ENCODE measurements at regions not wholly inside any gene's neighbourhood (a gene's known extent, or its start where the extent isn't known, plus 50 kb on each side); places are given as distances from the start of the nearest gene placed in this dataset.

- TF ChIP-seq CTCF (IDR thresholded peaks at IDR 0.05; ENCODE audit: insufficient read depth, low read depth, low read length): no peak
- no peak overlapping the region for H3K4me3 ChIP-seq (ENCODE audit: low read depth, low read length)
Observed at GRCh38 chr2:117087535-117088291, 726.8 kb upstream of the DDX18 start.

GRCh38 chr2:117091041-117091837 lies 723.3 kb upstream of the DDX18 start:
- no peak for TF ChIP-seq CTCF (IDR thresholded peaks at IDR 0.05; ENCODE audit: insufficient read depth, low read depth, low read length)
- no peak for DNase-seq (ENCODE audit: low read depth)
- no peak overlapping the region for H3K4me3 ChIP-seq (ENCODE audit: low read depth, low read length)

More at GRCh38 chr2:117087535-117088291, 726.8 kb upstream of the DDX18 start:
- DNase-seq (ENCODE audit: low read depth): no peak

GRCh38 chr2:117101613-117102012 lies 712.9 kb upstream of the DDX18 start:
- no peak for DNase-seq (ENCODE audit: low read depth)
- H3K4me3 ChIP-seq (ENCODE audit: low read depth, low read length): no peak overlapping the region
- TF ChIP-seq CTCF (IDR thresholded peaks at IDR 0.05; ENCODE audit: insufficient read depth, low read depth, low read length): no peak

DNA sequence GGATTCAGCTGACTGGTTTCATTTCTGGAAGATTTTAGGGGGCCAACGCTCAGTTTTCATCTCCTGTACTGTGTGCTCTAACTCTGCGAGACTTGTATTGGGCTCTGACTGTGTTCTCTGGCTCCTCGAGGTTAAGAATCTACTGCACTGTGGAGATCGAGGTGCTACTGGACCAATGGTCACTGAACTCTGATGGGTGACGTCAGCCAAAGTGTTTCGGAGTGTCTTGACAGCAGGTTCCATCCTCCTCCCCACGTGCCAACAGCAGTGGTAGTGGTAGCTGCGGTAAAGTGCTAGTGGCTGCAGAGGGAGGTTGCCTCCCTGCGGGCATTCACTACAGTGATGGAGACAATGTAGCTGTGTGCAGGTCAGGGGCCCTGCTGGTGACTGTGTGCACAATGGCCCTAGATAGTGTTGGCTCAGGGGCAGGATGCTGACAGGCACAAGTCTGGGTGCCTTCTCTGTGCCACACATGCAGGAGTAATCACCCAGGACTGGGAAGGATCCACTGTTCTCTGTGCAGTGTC lies 705.7 kb upstream of the DDX18 start:
- no peak overlapping the region for H3K4me3 ChIP-seq (ENCODE audit: low read depth, low read length)
- no peak for DNase-seq (ENCODE audit: low read depth)
- no peak for TF ChIP-seq CTCF (IDR thresholded peaks at IDR 0.05; ENCODE audit: insufficient read depth, low read depth, low read length)

GRCh38 chr2:117118994-117119393 lies 695.5 kb upstream of the DDX18 start:
- no peak for TF ChIP-seq CTCF (IDR thresholded peaks at IDR 0.05; ENCODE audit: insufficient read depth, low read depth, low read length)
- DNase-seq (ENCODE audit: low read depth): no peak
- no peak overlapping the region for H3K4me3 ChIP-seq (ENCODE audit: low read depth, low read length)

DNA sequence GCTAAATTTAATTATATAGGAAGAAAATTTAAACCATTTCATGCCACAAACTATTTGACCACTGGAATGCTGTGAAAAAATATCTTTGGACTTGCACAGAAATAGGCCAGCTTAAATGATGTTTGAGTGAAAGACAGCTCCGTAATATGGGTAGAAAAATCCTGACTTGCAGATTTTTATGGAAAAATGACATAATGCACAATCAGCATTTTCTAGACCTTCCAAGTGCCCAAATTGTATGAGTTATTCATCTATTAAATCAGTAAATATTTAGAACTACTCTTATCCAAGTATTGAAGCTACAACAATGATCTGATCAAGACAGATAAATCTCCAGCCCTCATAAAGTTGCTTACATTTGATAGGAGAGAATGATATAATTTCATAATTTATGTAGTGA lies 691.1 kb upstream of the DDX18 start:
- DNase-seq (ENCODE audit: low read depth): no peak
- no peak overlapping the region for H3K4me3 ChIP-seq (ENCODE audit: low read depth, low read length)
- no peak for TF ChIP-seq CTCF (IDR thresholded peaks at IDR 0.05; ENCODE audit: insufficient read depth, low read depth, low read length)
